ENCODE measurements at regions not wholly inside any gene's neighbourhood (a gene's known extent, or its start where the extent isn't known, plus 50 kb on each side); places are given as distances from the start of the nearest gene placed in this dataset.

- H2AFZ ChIP-seq (ENCODE audit: low read depth, low read length), result no peak overlapping the region
- H3K9me3 ChIP-seq (replicated peaks; ENCODE audit: control insufficient read depth, insufficient read depth, low read length), result no peaks in the 10 kb centered on the region
- dilution Hi-C loops (cut with MboI; ENCODE audit: extremely low pct_ligation_motif_present, low sequenced_read_pairs), result no loop called here
- ChIA-PET POLR2A (no interaction called here), CTCF (no interaction called here)
- no peaks in the 10 kb centered on the region for H3K79me2 ChIP-seq (ENCODE audit: control insufficient read depth, insufficient read depth, low read length)
- H3K4me2 ChIP-seq (ENCODE audit: insufficient read depth, low read length), result no peak overlapping the region
- no peaks in the 10 kb centered on the region for H3K36me3 ChIP-seq (ENCODE audit: control insufficient read depth in 2 of 2, extremely low read depth in 1 of 2, insufficient read depth in 2 of 2, low read length in 2 of 2)
- no peaks in the 10 kb centered on the region for H3K4me1 ChIP-seq (ENCODE audit: control insufficient read depth, extremely low read depth, insufficient read depth, low read length)
- H3K27me3 ChIP-seq (ENCODE audit: control insufficient read depth in 2 of 2, insufficient read depth in 2 of 2, low read length in 2 of 2), result no peaks in the 10 kb centered on the region
- no peak overlapping the region for H3K27ac ChIP-seq (ENCODE audit: insufficient read depth, low read depth, low read length)
- no peak for DNase-seq (ENCODE audit: low read depth, low spot score)
- FAIRE-seq, result no peak
- TF ChIP-seq JUN (IDR thresholded peaks at IDR 0.05; ENCODE audit: borderline replicate concordance, insufficient read depth, insufficient read length, low read depth), result no peak
- TF ChIP-seq GATA2 (IDR thresholded peaks at IDR 0.05; ENCODE audit: insufficient read depth, insufficient read length, low read depth, low read length), result no peak
- H4K20me1 ChIP-seq (replicated peaks; ENCODE audit: control insufficient read depth, extremely low read depth, insufficient read depth, low read length), result no peaks in the 10 kb centered on the region
- intact Hi-C loops (cut with micrococcal nuclease), result loop anchor here (10.0 kb wide), 1 partner anchor 118 kb away; no protein-coding TSS in a partner anchor
- no TSS peak for BruUV-seq (replicated peaks)
- H3K9me1 ChIP-seq (replicated peaks; ENCODE audit: control insufficient read depth, extremely low read depth, insufficient read depth, low read length), result no peaks in the 10 kb centered on the region
- H3K4me3 ChIP-seq (replicated peaks in 1 of 3; ENCODE audit: insufficient read depth in 1 of 3, low read depth in 1 of 3, low read length in 3 of 3), result no peak overlapping the region
- no peak overlapping the region for H3K9ac ChIP-seq (replicated peaks; ENCODE audit: extremely low read depth, insufficient read depth, low read length)
Measured at GRCh38 chr13:34422956-34423355, 519.1 kb upstream of the NBEA start.

GRCh38 chr13:34425327-34425949 lies 516.6 kb upstream of the NBEA start:
- CTCF ChIA-PET, result interaction anchor here (1.2 kb wide), 1 partner anchor 9 kb away, joined by 3 read pairs; no protein-coding TSS in a partner anchor
- Histone ChIP-seq H3K36me3 (ENCODE audit: control insufficient read depth in 2 of 2, extremely low read depth in 1 of 2, insufficient read depth in 2 of 2, low read length in 2 of 2) (no peaks in the 10 kb centered on the region), H3K4me3 (replicated peaks in 1 of 3; ENCODE audit: insufficient read depth in 1 of 3, low read depth in 1 of 3, low read length in 3 of 3) (no peak overlapping the region), H4K20me1 (replicated peaks; ENCODE audit: control insufficient read depth, extremely low read depth, insufficient read depth, low read length) (no peaks in the 10 kb centered on the region), H3K79me2 (ENCODE audit: control insufficient read depth, insufficient read depth, low read length) (no peaks in the 10 kb centered on the region), H3K4me1 (ENCODE audit: control insufficient read depth, extremely low read depth, insufficient read depth, low read length) (no peaks in the 10 kb centered on the region), H3K9ac (replicated peaks; ENCODE audit: extremely low read depth, insufficient read depth, low read length) (no peak overlapping the region), H2AFZ (ENCODE audit: low read depth, low read length) (no peak overlapping the region), H3K27ac (ENCODE audit: insufficient read depth, low read depth, low read length) (no peak overlapping the region), H3K4me2 (ENCODE audit: insufficient read depth, low read length) (no peak overlapping the region), H3K9me3 (replicated peaks; ENCODE audit: control insufficient read depth, insufficient read depth, low read length) (no peaks in the 10 kb centered on the region), H3K9me1 (replicated peaks; ENCODE audit: control insufficient read depth, extremely low read depth, insufficient read depth, low read length) (no peaks in the 10 kb centered on the region), H3K27me3 (ENCODE audit: control insufficient read depth in 2 of 2, insufficient read depth in 2 of 2, low read length in 2 of 2) (no peaks in the 10 kb centered on the region)
- FAIRE-seq (no peak), DNase-seq (ENCODE audit: low read depth, low spot score) (no peak)
- intact Hi-C loops (cut with micrococcal nuclease) (loop anchor here (10.0 kb wide), 1 partner anchor 121 kb away; no protein-coding TSS in a partner anchor), dilution Hi-C loops (cut with MboI; ENCODE audit: extremely low pct_ligation_motif_present, low sequenced_read_pairs) (no loop called here)
- POLR2A ChIA-PET, result no interaction called here
- TF ChIP-seq MAX (IDR thresholded peaks at IDR 0.05; ENCODE audit: insufficient read depth, insufficient read length) (no peak), GATA2 (IDR thresholded peaks at IDR 0.05; ENCODE audit: insufficient read depth, insufficient read length, low read depth, low read length) (no peak), JUN (IDR thresholded peaks at IDR 0.05; ENCODE audit: borderline replicate concordance, insufficient read depth, insufficient read length, low read depth) (no peak), POLR2AphosphoS5 (IDR thresholded peaks at IDR 0.05; ENCODE audit: insufficient read depth, low read depth, low read length) (no peak)
- no TSS peak for BruUV-seq (replicated peaks)
